Astrocyte (in vitro differentiated cells and primary cell): ENCODE measurements at regions not wholly inside any gene's neighbourhood (a gene's known extent, or its start where the extent isn't known, plus 50 kb on each side); places are given as distances from the start of the nearest gene placed in this dataset.

ENCODE experiments used
- DNase-seq: peaks from one replicate; pipeline ENCODE4 v3.0.0-alpha.2; 2010; ENCODE audit warnings: low read depth
- FAIRE-seq: peaks from 2 replicates; lab custom pipeline; 2011; peaks lifted over from hg19 to GRCh38; lab: Jason Lieb, UNC
- H2AFZ ChIP-seq: 2 replicates; pipeline ENCODE4 v1.6.0; 2012; ENCODE audit warnings: low read depth, low read length, inconsistent platforms
- H3K27ac ChIP-seq: 2 replicates; pipeline ENCODE4 v1.5.1; 2011; ENCODE audit warnings: low read depth, low read length, inconsistent platforms
- H3K27me3 ChIP-seq: 2 replicates; pipeline ENCODE4 v1.6.0; 2011; ENCODE audit warnings: low read length, inconsistent platforms; ENCODE audit not compliant: insufficient read depth
- H3K36me3 ChIP-seq: 2 replicates; pipeline ENCODE4 v1.5.1; 2011; ENCODE audit warnings: low read length, inconsistent platforms; ENCODE audit not compliant: insufficient read depth
- H3K4me1 ChIP-seq: 2 replicates; pipeline ENCODE4 v1.5.1; 2011; ENCODE audit warnings: low read length, inconsistent platforms; ENCODE audit not compliant: insufficient read depth
- H3K4me2 ChIP-seq: 2 replicates; pipeline ENCODE4 v1.6.0; 2012; ENCODE audit warnings: low read length, inconsistent platforms
- H3K4me3 ChIP-seq: 2 replicates; pipeline ENCODE4 v1.5.1; 2011; ENCODE audit warnings: low read depth, mild to moderate bottlenecking, low read length, inconsistent platforms; ENCODE audit not compliant: insufficient read depth
- H3K79me2 ChIP-seq: 2 replicates; pipeline ENCODE4 v1.6.0; 2012; ENCODE audit warnings: mild to moderate bottlenecking, low read length, inconsistent platforms; ENCODE audit not compliant: insufficient read depth
- H3K9ac ChIP-seq: 2 replicates; pipeline ENCODE4 v1.6.0; 2012; ENCODE audit warnings: mild to moderate bottlenecking, low read length, inconsistent platforms
- H3K9me3 ChIP-seq: 2 replicates; pipeline ENCODE4 v1.5.1; 2012; ENCODE audit warnings: low read depth, mild to moderate bottlenecking, low read length, inconsistent platforms; ENCODE audit not compliant: insufficient read depth
- H4K20me1 ChIP-seq: 2 replicates; pipeline ENCODE4 v1.6.0; 2012; ENCODE audit warnings: low read length, inconsistent platforms; ENCODE audit not compliant: insufficient read depth
- H3K27ac Mint-ChIP-seq: one replicate; pipeline ENCODE4 v1.8.0; 2021; ENCODE audit warnings: mild to moderate bottlenecking, mixed read lengths; ENCODE audit not compliant: unreplicated experiment
- H3K27me3 Mint-ChIP-seq: one replicate; pipeline ENCODE4 v1.8.0; 2021; ENCODE audit warnings: low read depth, mixed read lengths; ENCODE audit not compliant: unreplicated experiment
- H3K36me3 Mint-ChIP-seq: one replicate; pipeline ENCODE4 v1.8.0; 2021; ENCODE audit warnings: low read depth, mixed read lengths; ENCODE audit not compliant: unreplicated experiment
- H3K4me1 Mint-ChIP-seq: one replicate; pipeline ENCODE4 v1.8.0; 2021; ENCODE audit warnings: low read depth, mixed read lengths; ENCODE audit not compliant: unreplicated experiment
- H3K4me3 Mint-ChIP-seq: one replicate; pipeline ENCODE4 v1.8.0; 2021; ENCODE audit warnings: mild to moderate bottlenecking, moderate library complexity, mixed read lengths; ENCODE audit not compliant: unreplicated experiment
- H3K9me3 Mint-ChIP-seq: one replicate; pipeline ENCODE4 v1.8.0; 2021; ENCODE audit warnings: mild to moderate bottlenecking, mixed read lengths; ENCODE audit not compliant: unreplicated experiment
- CTCF ChIP-seq: IDR thresholded peaks from 2 replicates; pipeline ENCODE4 v1.5.1; 2011; ENCODE audit warnings: low read depth, mild to moderate bottlenecking, inconsistent platforms, low read length, moderate library complexity; ENCODE audit not compliant: insufficient read depth
- EZH2 ChIP-seq: IDR thresholded peaks from 2 replicates; pipeline ENCODE4 v1.6.1; 2012; ENCODE audit warnings: mild to moderate bottlenecking, low read length, inconsistent platforms; ENCODE audit not compliant: insufficient read depth

GRCh38 chr6:23633996-23634395, 492.0 kb upstream of the NRSN1 start:
- Mint-ChIP-seq H3K36me3 (no peaks in the 10 kb centered on the region), H3K4me3 (no peak overlapping the region), H3K9me3 (no peaks in the 10 kb centered on the region), H3K27me3 (no peaks in the 10 kb centered on the region), H3K4me1 (no peaks in the 10 kb centered on the region), H3K27ac (no peak overlapping the region)
- no peak overlapping the region for H3K9ac ChIP-seq
- H3K79me2 ChIP-seq: no peaks in the 10 kb centered on the region
- DNase-seq: no peak
- H3K4me2 ChIP-seq: no peak overlapping the region
- H3K27me3 ChIP-seq: no peaks in the 10 kb centered on the region
- H4K20me1 ChIP-seq: no peaks in the 10 kb centered on the region
- no peaks in the 10 kb centered on the region for H3K4me1 ChIP-seq
- FAIRE-seq: no peak
- peak overlapping the region; percentile 56 for H2AFZ ChIP-seq
- no peak overlapping the region for H3K27ac ChIP-seq
- H3K36me3 ChIP-seq: no peaks in the 10 kb centered on the region
- no peak for TF ChIP-seq EZH2
- no peak for TF ChIP-seq CTCF
- H3K4me3 ChIP-seq: no peak overlapping the region
- no peaks in the 10 kb centered on the region for H3K9me3 ChIP-seq

- Histone ChIP-seq H3K4me1 (no peaks in the 10 kb centered on the region), H2AFZ (no peak overlapping the region), H3K79me2 (no peaks in the 10 kb centered on the region), H4K20me1 (no peaks in the 10 kb centered on the region), H3K36me3 (no peaks in the 10 kb centered on the region), H3K4me2 (no peak overlapping the region), H3K9me3 (no peaks in the 10 kb centered on the region), H3K27me3 (no peaks in the 10 kb centered on the region), H3K4me3 (no peak overlapping the region), H3K27ac (no peak overlapping the region), H3K9ac (no peak overlapping the region)
- H3K4me3 Mint-ChIP-seq: no peak overlapping the region
- FAIRE-seq (no peak), DNase-seq (no peak)
- no peaks in the 10 kb centered on the region for H3K9me3 Mint-ChIP-seq
- H3K4me1 Mint-ChIP-seq: no peaks in the 10 kb centered on the region
- TF ChIP-seq EZH2: no peak
- no peak for TF ChIP-seq CTCF
- no peaks in the 10 kb centered on the region for H3K36me3 Mint-ChIP-seq
- no peaks in the 10 kb centered on the region for H3K27me3 Mint-ChIP-seq
- H3K27ac Mint-ChIP-seq: no peak overlapping the region
These were observed 490.9 kb upstream of the NRSN1 start for GRCh38 chr6:23635150-23635549.

- Mint-ChIP-seq H3K9me3 (no peaks in the 10 kb centered on the region), H3K4me1 (no peaks in the 10 kb centered on the region), H3K27ac (no peak overlapping the region), H3K36me3 (no peaks in the 10 kb centered on the region), H3K4me3 (no peak overlapping the region), H3K27me3 (no peaks in the 10 kb centered on the region)
- no peaks in the 10 kb centered on the region for H4K20me1 ChIP-seq
- H3K4me1 ChIP-seq: no peaks in the 10 kb centered on the region
- no peaks in the 10 kb centered on the region for H3K27me3 ChIP-seq
- H3K9me3 ChIP-seq: no peaks in the 10 kb centered on the region
- TF ChIP-seq EZH2 (no peak), CTCF (no peak)
- H3K79me2 ChIP-seq: no peaks in the 10 kb centered on the region
- no peak overlapping the region for H2AFZ ChIP-seq
- no peak overlapping the region for H3K9ac ChIP-seq
- FAIRE-seq (no peak), DNase-seq (no peak)
- no peak overlapping the region for H3K27ac ChIP-seq
- H3K4me2 ChIP-seq: no peak overlapping the region
- H3K36me3 ChIP-seq: no peaks in the 10 kb centered on the region
- H3K4me3 ChIP-seq: no peak overlapping the region
These were observed 488.7 kb upstream of the NRSN1 start for GRCh38 chr6:23637296-23637695.
